ENCODE measurements at regions not wholly inside any gene's neighbourhood (a gene's known extent, or its start where the extent isn't known, plus 50 kb on each side); places are given as distances from the start of the nearest gene placed in this dataset.

GRCh38 chr5:174259696-174260420 lies 214.4 kb downstream of the NSG2 start:
- TF ChIP-seq, protein P1, sequence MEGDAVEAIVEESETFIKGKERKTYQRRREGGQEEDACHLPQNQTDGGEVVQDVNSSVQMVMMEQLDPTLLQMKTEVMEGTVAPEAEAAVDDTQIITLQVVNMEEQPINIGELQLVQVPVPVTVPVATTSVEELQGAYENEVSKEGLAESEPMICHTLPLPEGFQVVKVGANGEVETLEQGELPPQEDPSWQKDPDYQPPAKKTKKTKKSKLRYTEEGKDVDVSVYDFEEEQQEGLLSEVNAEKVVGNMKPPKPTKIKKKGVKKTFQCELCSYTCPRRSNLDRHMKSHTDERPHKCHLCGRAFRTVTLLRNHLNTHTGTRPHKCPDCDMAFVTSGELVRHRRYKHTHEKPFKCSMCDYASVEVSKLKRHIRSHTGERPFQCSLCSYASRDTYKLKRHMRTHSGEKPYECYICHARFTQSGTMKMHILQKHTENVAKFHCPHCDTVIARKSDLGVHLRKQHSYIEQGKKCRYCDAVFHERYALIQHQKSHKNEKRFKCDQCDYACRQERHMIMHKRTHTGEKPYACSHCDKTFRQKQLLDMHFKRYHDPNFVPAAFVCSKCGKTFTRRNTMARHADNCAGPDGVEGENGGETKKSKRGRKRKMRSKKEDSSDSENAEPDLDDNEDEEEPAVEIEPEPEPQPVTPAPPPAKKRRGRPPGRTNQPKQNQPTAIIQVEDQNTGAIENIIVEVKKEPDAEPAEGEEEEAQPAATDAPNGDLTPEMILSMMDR (conservative IDR thresholded peaks at IDR 0.05 in 1 of 2, IDR thresholded peaks at IDR 0.05 in 1 of 2; ENCODE audit: extremely low read depth in 1 of 2, insufficient read depth in 1 of 2, low read depth in 1 of 2, low read length in 2 of 2) = no peak
- TF ChIP-seq EZH2 (IDR thresholded peaks at IDR 0.05; ENCODE audit: borderline replicate concordance, low read length) = no peak

Measured in mammary epithelial cell (primary cell).